ENCODE measurements at regions not wholly inside any gene's neighbourhood (a gene's known extent, or its start where the extent isn't known, plus 50 kb on each side); places are given as distances from the start of the nearest gene placed in this dataset.

GRCh38 chr7:9201928-9202327 is 768.5 kb downstream of the NXPH1 start:
- POLR2A ChIA-PET, result no interaction called here
- H3K27me3 ChIP-seq (replicated peaks in 1 of 2; ENCODE audit: control insufficient read depth in 2 of 2, extremely low read depth in 1 of 2, insufficient read depth in 2 of 2, low read length in 1 of 2), result no peaks in the 10 kb centered on the region
- H3K4me1 ChIP-seq (ENCODE audit: control insufficient read depth in 1 of 2, extremely low read depth in 1 of 2, insufficient read depth in 2 of 2, low read length in 2 of 2), result no peaks in the 10 kb centered on the region
- H3K4me3 Mint-ChIP-seq, result no peak overlapping the region
- no peak overlapping the region for H3K4me3 ChIP-seq (ENCODE audit: control insufficient read depth in 1 of 2, extremely low read depth in 1 of 2, low read length in 1 of 2)
- H3K27me3 Mint-ChIP-seq, result no peaks in the 10 kb centered on the region
- H3K27ac Mint-ChIP-seq, result no peak overlapping the region
- H3K9me3 ChIP-seq, result no peaks in the 10 kb centered on the region
- DNase-seq, result no peak
- no peaks in the 10 kb centered on the region for H3K36me3 ChIP-seq (ENCODE audit: control insufficient read depth in 2 of 2, extremely low read depth in 1 of 2, insufficient read depth in 1 of 2, low read length in 1 of 2)
- H3K36me3 Mint-ChIP-seq, result no peaks in the 10 kb centered on the region
- H3K4me1 Mint-ChIP-seq, result no peaks in the 10 kb centered on the region
- H3K9me3 Mint-ChIP-seq, result peaks cover 7 to 13% (median 11%) of the 10 kb centered on the region in 3 donors
- H3K27ac ChIP-seq (ENCODE audit: low read length), result no peak overlapping the region
- CTCF ChIA-PET, result interaction anchor here in 1 of 2 donors (0.5 kb wide), 1 partner anchor 31 kb away, joined by 3 read pairs; no protein-coding TSS in a partner anchor
- no CpG with 5 or more reads among the region's 2 CpGs for WGBS (ENCODE audit: insufficient coverage)
- ATAC-seq (replicated peaks in 1 of 4), result no peak

GRCh38 chr7:9204571-9204970 is 771.2 kb downstream of the NXPH1 start:
- ATAC-seq (replicated peaks in 1 of 4) (no peak), DNase-seq (no peak)
- Histone ChIP-seq H3K4me1 (ENCODE audit: control insufficient read depth in 1 of 2, extremely low read depth in 1 of 2, insufficient read depth in 2 of 2, low read length in 2 of 2) (no peaks in the 10 kb centered on the region), H3K27me3 (replicated peaks in 1 of 2; ENCODE audit: control insufficient read depth in 2 of 2, extremely low read depth in 1 of 2, insufficient read depth in 2 of 2, low read length in 1 of 2) (no peaks in the 10 kb centered on the region), H3K4me3 (ENCODE audit: control insufficient read depth in 1 of 2, extremely low read depth in 1 of 2, low read length in 1 of 2) (no peak overlapping the region), H3K27ac (ENCODE audit: low read length) (no peak overlapping the region), H3K9me3 (no peaks in the 10 kb centered on the region), H3K36me3 (ENCODE audit: control insufficient read depth in 2 of 2, extremely low read depth in 1 of 2, insufficient read depth in 1 of 2, low read length in 1 of 2) (no peaks in the 10 kb centered on the region)
- H3K27ac Mint-ChIP-seq, result no peak overlapping the region
- no peaks in the 10 kb centered on the region for H3K36me3 Mint-ChIP-seq
- H3K4me1 Mint-ChIP-seq, result no peaks in the 10 kb centered on the region
- H3K4me3 Mint-ChIP-seq, result no peak overlapping the region
- POLR2A ChIA-PET, result no interaction called here
- CTCF ChIA-PET, result no interaction called here
- WGBS (ENCODE audit: insufficient coverage), result no CpG with 5 or more reads among the region's 1 CpG
- H3K27me3 Mint-ChIP-seq, result no peaks in the 10 kb centered on the region
- peaks cover 7 to 18% (median 10%) of the 10 kb centered on the region in 3 donors for H3K9me3 Mint-ChIP-seq

GRCh38 chr7:9210114-9210513 is 776.7 kb downstream of the NXPH1 start:
- H3K4me1 ChIP-seq (ENCODE audit: control insufficient read depth in 1 of 2, extremely low read depth in 1 of 2, insufficient read depth in 2 of 2, low read length in 2 of 2), result no peaks in the 10 kb centered on the region
- Mint-ChIP-seq H3K9me3 (peaks cover 6 to 13% (median 7%) of the 10 kb centered on the region in 3 donors), H3K4me3 (no peak overlapping the region), H3K4me1 (no peaks in the 10 kb centered on the region), H3K27me3 (no peaks in the 10 kb centered on the region), H3K36me3 (no peaks in the 10 kb centered on the region), H3K27ac (no peak overlapping the region)
- CTCF ChIA-PET, result no interaction called here
- no peak overlapping the region for H3K4me3 ChIP-seq (ENCODE audit: control insufficient read depth in 1 of 2, extremely low read depth in 1 of 2, low read length in 1 of 2)
- H3K27me3 ChIP-seq (replicated peaks in 1 of 2; ENCODE audit: control insufficient read depth in 2 of 2, extremely low read depth in 1 of 2, insufficient read depth in 2 of 2, low read length in 1 of 2), result no peaks in the 10 kb centered on the region
- DNase-seq (no peak), ATAC-seq (replicated peaks in 1 of 4) (no peak)
- no peaks in the 10 kb centered on the region for H3K36me3 ChIP-seq (ENCODE audit: control insufficient read depth in 2 of 2, extremely low read depth in 1 of 2, insufficient read depth in 1 of 2, low read length in 1 of 2)
- WGBS (ENCODE audit: insufficient coverage), result no CpG with 5 or more reads among the region's 3 CpGs
- H3K9me3 ChIP-seq, result no peaks in the 10 kb centered on the region
- POLR2A ChIA-PET, result no interaction called here
- H3K27ac ChIP-seq (ENCODE audit: low read length), result no peak overlapping the region

GRCh38 chr7:9217204-9217603 is 783.8 kb downstream of the NXPH1 start:
- Histone ChIP-seq H3K4me1 (ENCODE audit: control insufficient read depth in 1 of 2, extremely low read depth in 1 of 2, insufficient read depth in 2 of 2, low read length in 2 of 2) (no peaks in the 10 kb centered on the region), H3K36me3 (ENCODE audit: control insufficient read depth in 2 of 2, extremely low read depth in 1 of 2, insufficient read depth in 1 of 2, low read length in 1 of 2) (no peaks in the 10 kb centered on the region), H3K27ac (ENCODE audit: low read length) (no peak overlapping the region), H3K9me3 (peaks cover 4% of the 10 kb centered on the region), H3K27me3 (replicated peaks in 1 of 2; ENCODE audit: control insufficient read depth in 2 of 2, extremely low read depth in 1 of 2, insufficient read depth in 2 of 2, low read length in 1 of 2) (no peaks in the 10 kb centered on the region), H3K4me3 (ENCODE audit: control insufficient read depth in 1 of 2, extremely low read depth in 1 of 2, low read length in 1 of 2) (no peak overlapping the region)
- no peak for DNase-seq
- Mint-ChIP-seq H3K36me3 (no peaks in the 10 kb centered on the region), H3K4me1 (no peaks in the 10 kb centered on the region), H3K4me3 (no peak overlapping the region), H3K27me3 (no peaks in the 10 kb centered on the region), H3K27ac (no peak overlapping the region), H3K9me3 (peaks cover 0 to 4% (median 0%) of the 10 kb centered on the region in 3 donors)
- no CpG with 5 or more reads among the region's 1 CpG for WGBS (ENCODE audit: insufficient coverage)
- ChIA-PET CTCF (interaction anchor here in 1 of 2 donors (0.6 kb wide), 1 partner anchor 972 kb away, joined by 3 read pairs; no protein-coding TSS in a partner anchor), POLR2A (interaction anchor here in 1 of 2 donors (0.6 kb wide), 1 partner anchor 29 kb away, joined by 3 read pairs; no protein-coding TSS in a partner anchor)
- ATAC-seq (replicated peaks in 1 of 4), result no peak

- H3K36me3 ChIP-seq (ENCODE audit: control insufficient read depth in 2 of 2, extremely low read depth in 1 of 2, insufficient read depth in 1 of 2, low read length in 1 of 2), result no peaks in the 10 kb centered on the region
- no CpG with 5 or more reads among the region's 4 CpGs for WGBS (ENCODE audit: insufficient coverage)
- no peak overlapping the region for H3K4me3 ChIP-seq (ENCODE audit: control insufficient read depth in 1 of 2, extremely low read depth in 1 of 2, low read length in 1 of 2)
- CTCF ChIA-PET, result no interaction called here
- DNase-seq (no peak), ATAC-seq (replicated peaks in 1 of 4) (no peak)
- H3K27ac Mint-ChIP-seq, result no peak overlapping the region
- no peaks in the 10 kb centered on the region for H3K9me3 ChIP-seq
- H3K4me1 ChIP-seq (ENCODE audit: control insufficient read depth in 1 of 2, extremely low read depth in 1 of 2, insufficient read depth in 2 of 2, low read length in 2 of 2), result no peaks in the 10 kb centered on the region
- no peak overlapping the region for H3K27ac ChIP-seq (ENCODE audit: low read length)
- H3K4me1 Mint-ChIP-seq, result no peaks in the 10 kb centered on the region
- POLR2A ChIA-PET, result no interaction called here
- H3K36me3 Mint-ChIP-seq, result no peaks in the 10 kb centered on the region
- no peak overlapping the region for H3K4me3 Mint-ChIP-seq
- peaks cover 7 to 20% (median 17%) of the 10 kb centered on the region in 3 donors for H3K9me3 Mint-ChIP-seq
- H3K27me3 Mint-ChIP-seq, result no peaks in the 10 kb centered on the region
- H3K27me3 ChIP-seq (replicated peaks in 1 of 2; ENCODE audit: control insufficient read depth in 2 of 2, extremely low read depth in 1 of 2, insufficient read depth in 2 of 2, low read length in 1 of 2), result no peaks in the 10 kb centered on the region
Measured at GRCh38 chr7:9226500-9226899, 793.1 kb downstream of the NXPH1 start.

- Mint-ChIP-seq H3K36me3 (no peaks in the 10 kb centered on the region), H3K9me3 (peaks cover 13 to 17% (median 16%) of the 10 kb centered on the region in 3 donors), H3K4me1 (no peaks in the 10 kb centered on the region), H3K27ac (no peak overlapping the region), H3K27me3 (no peaks in the 10 kb centered on the region), H3K4me3 (no peak overlapping the region)
- 60% methylated on average over 5 of the region's 7 CpGs for WGBS (ENCODE audit: insufficient coverage)
- Histone ChIP-seq H3K27ac (ENCODE audit: low read length) (no peak overlapping the region), H3K4me3 (ENCODE audit: control insufficient read depth in 1 of 2, extremely low read depth in 1 of 2, low read length in 1 of 2) (no peak overlapping the region), H3K4me1 (ENCODE audit: control insufficient read depth in 1 of 2, extremely low read depth in 1 of 2, insufficient read depth in 2 of 2, low read length in 2 of 2) (no peaks in the 10 kb centered on the region), H3K36me3 (ENCODE audit: control insufficient read depth in 2 of 2, extremely low read depth in 1 of 2, insufficient read depth in 1 of 2, low read length in 1 of 2) (no peaks in the 10 kb centered on the region), H3K9me3 (no peaks in the 10 kb centered on the region), H3K27me3 (replicated peaks in 1 of 2; ENCODE audit: control insufficient read depth in 2 of 2, extremely low read depth in 1 of 2, insufficient read depth in 2 of 2, low read length in 1 of 2) (no peaks in the 10 kb centered on the region)
- POLR2A ChIA-PET, result no interaction called here
- DNase-seq (no peak), ATAC-seq (replicated peaks in 1 of 4) (no peak)
- CTCF ChIA-PET, result interaction anchor here in 1 of 2 donors (0.6 kb wide), 1 partner anchor 10 kb away, joined by 3 read pairs; no protein-coding TSS in a partner anchor
Measured at GRCh38 chr7:9231630-9232121, 798.3 kb downstream of the NXPH1 start.

- Mint-ChIP-seq H3K27ac (no peak overlapping the region), H3K27me3 (no peaks in the 10 kb centered on the region), H3K9me3 (peaks cover 15 to 17% (median 15%) of the 10 kb centered on the region in 3 donors), H3K36me3 (no peaks in the 10 kb centered on the region), H3K4me3 (no peak overlapping the region), H3K4me1 (no peaks in the 10 kb centered on the region)
- Histone ChIP-seq H3K4me1 (ENCODE audit: control insufficient read depth in 1 of 2, extremely low read depth in 1 of 2, insufficient read depth in 2 of 2, low read length in 2 of 2) (no peaks in the 10 kb centered on the region), H3K9me3 (no peaks in the 10 kb centered on the region), H3K27me3 (replicated peaks in 1 of 2; ENCODE audit: control insufficient read depth in 2 of 2, extremely low read depth in 1 of 2, insufficient read depth in 2 of 2, low read length in 1 of 2) (no peaks in the 10 kb centered on the region), H3K4me3 (ENCODE audit: control insufficient read depth in 1 of 2, extremely low read depth in 1 of 2, low read length in 1 of 2) (no peak overlapping the region), H3K27ac (ENCODE audit: low read length) (no peak overlapping the region), H3K36me3 (ENCODE audit: control insufficient read depth in 2 of 2, extremely low read depth in 1 of 2, insufficient read depth in 1 of 2, low read length in 1 of 2) (no peaks in the 10 kb centered on the region)
- POLR2A ChIA-PET, result no interaction called here
- ATAC-seq (replicated peaks in 1 of 4) (no peak), DNase-seq (no peak)
- CTCF ChIA-PET, result no interaction called here
Measured at GRCh38 chr7:9240001-9240400, 806.6 kb downstream of the NXPH1 start.

Data from T-cell (primary cell).